GM08714 (cell line): ENCODE measurements at regions not wholly inside any gene's neighbourhood (a gene's known extent, or its start where the extent isn't known, plus 50 kb on each side); places are given as distances from the start of the nearest gene placed in this dataset.
"Not testable (repeated sequence)": the region's sequence is repeated elsewhere in the genome, so short reads cannot be mapped to it uniquely, and the experiment has no call there.

Experiments
- H3K4me3 ChIP-seq: fragments of 200-500 bp; sonication (Bioruptor generic); 2 replicates; pipeline ENCODE4 v1.5.1; 2014; ENCODE audit warnings: mild to moderate bottlenecking, low read length, inconsistent platforms
- ZNF274 ChIP-seq: IDR thresholded peaks from 2 replicates; pipeline ENCODE4 v1.6.1; 2012; ENCODE audit warnings: mild to moderate bottlenecking, low read depth, low read length

- no peak for TF ChIP-seq ZNF274
- H3K4me3 ChIP-seq, result no peak overlapping the region
Measured at GRCh38 chr5:39713250-39713916, 288.6 kb upstream of the DAB2 start.

- no peak overlapping the region for H3K4me3 ChIP-seq
- no peak for TF ChIP-seq ZNF274
Measured at GRCh38 chr5:39712316-39713249, 287.8 kb upstream of the DAB2 start.

GRCh38 chr5:39711821-39712220 is 287.0 kb upstream of the DAB2 start:
- no peak for TF ChIP-seq ZNF274
- H3K4me3 ChIP-seq, result no peak overlapping the region

- TF ChIP-seq ZNF274, result no peak
- H3K4me3 ChIP-seq, result no peak overlapping the region
Measured at GRCh38 chr5:39709032-39709431, 284.3 kb upstream of the DAB2 start.

GRCh38 chr5:39702928-39703327 is 278.1 kb upstream of the DAB2 start:
- no peak for TF ChIP-seq ZNF274
- H3K4me3 ChIP-seq, result no peak overlapping the region

- H3K4me3 ChIP-seq, result no peak overlapping the region
- TF ChIP-seq ZNF274, result no peak
Measured at GRCh38 chr5:39700523-39700922, 275.7 kb upstream of the DAB2 start.

- no peak for TF ChIP-seq ZNF274
- no peak overlapping the region for H3K4me3 ChIP-seq
Measured at GRCh38 chr5:39698838-39699560, 274.2 kb upstream of the DAB2 start.

GRCh38 chr5:39697881-39698280 is 273.1 kb upstream of the DAB2 start:
- no peak for TF ChIP-seq ZNF274
- no peak overlapping the region for H3K4me3 ChIP-seq

GRCh38 chr5:39696672-39697398 is 272.1 kb upstream of the DAB2 start:
- H3K4me3 ChIP-seq, result no peak overlapping the region
- TF ChIP-seq ZNF274, result no peak

- no peak for TF ChIP-seq ZNF274
- H3K4me3 ChIP-seq, result no peak overlapping the region
Measured at GRCh38 chr5:39691993-39692392, 267.2 kb upstream of the DAB2 start.

- no peak overlapping the region for H3K4me3 ChIP-seq
- no peak for TF ChIP-seq ZNF274
Measured at GRCh38 chr5:39691136-39691535, 266.4 kb upstream of the DAB2 start.

- no peak overlapping the region for H3K4me3 ChIP-seq
- TF ChIP-seq ZNF274, result no peak
Measured at GRCh38 chr5:39689919-39690318, 265.1 kb upstream of the DAB2 start.

GRCh38 chr5:39687924-39688323 is 263.1 kb upstream of the DAB2 start:
- not testable (repeated sequence) for H3K4me3 ChIP-seq

- no peak overlapping the region for H3K4me3 ChIP-seq
- TF ChIP-seq ZNF274, result no peak
Measured at GRCh38 chr5:39680213-39680612, 255.4 kb upstream of the DAB2 start.
